Uterus (tissue), 3 donors: ENCODE measurements at regions not wholly inside any gene's neighbourhood (a gene's known extent, or its start where the extent isn't known, plus 50 kb on each side); places are given as distances from the start of the nearest gene placed in this dataset.
A peak's percentile ranks its signal among the peaks of the same experiment; 100 is the strongest.

Source experiments
- DNase-seq, 2 donors: peaks; one replicate each; pipeline ENCODE4 v3.0.0-alpha.2; 2019 to 2020
- H3K27ac ChIP-seq, 2 donors: fragments of 200-600 bp; sonication (generic); 1 replicate in 1 of 2; 2 replicates in 1 of 2; pipeline ENCODE4 v1.5.1; 2016 to 2018
- H3K27me3 ChIP-seq, 2 donors: fragments of 200-600 bp; sonication (generic); one replicate each; pipeline ENCODE4 v1.5.1; 2018 to 2019; ENCODE audit warnings: control low read depth in 1 of 2
- H3K36me3 ChIP-seq, 2 donors: fragments of 200-600 bp; sonication (generic); one replicate each; pipeline ENCODE4 v1.5.1; 2019; ENCODE audit warnings: control low read depth in 1 of 2
- H3K4me1 ChIP-seq, 2 donors: fragments of 200-600 bp; sonication (generic); one replicate each; pipeline ENCODE4 v1.5.1; 2018 to 2019; ENCODE audit warnings: control low read depth in 1 of 2
- H3K4me3 ChIP-seq, 2 donors: fragments of 200-600 bp; sonication (generic); 1 replicate in 1 of 2; 2 replicates in 1 of 2; pipeline ENCODE4 v1.5.1; 2018 to 2019; ENCODE audit warnings: mild to moderate bottlenecking in 1 of 2
- H3K9me3 ChIP-seq, 2 donors: fragments of 200-600 bp; sonication (generic); one replicate each; pipeline ENCODE4 v1.5.1; 2019; ENCODE audit warnings: control low read depth in 1 of 2
- CTCF ChIP-seq, 4 experiments: fragments of 200-600 bp in 2 of 4; fragments of 450-650 bp in 2 of 4; sonication (generic) in 2 of 4; IDR thresholded peaks; one replicate each; pipeline ENCODE4 v1.5.1; 2016 to 2019; ENCODE audit warnings: antibody characterized with exemption in 4 of 4, mild to moderate bottlenecking in 2 of 4, moderate library complexity in 1 of 4
- POLR2A ChIP-seq, 2 donors: fragments of 450-650 bp; IDR thresholded peaks; one replicate each; pipeline ENCODE4 v1.6.1; 2016; ENCODE audit warnings: antibody characterized with exemption in 2 of 2, mild to moderate bottlenecking in 1 of 2, moderate library complexity in 1 of 2
- intact Hi-C: fragments of 100-400 bp; cut with DNase I; formaldehyde crosslinking; loops from one replicate; pipeline ENCODE4 v1.15.1; 2023; ENCODE audit warnings: low total_unique reads
- donor health status: DM: yes; HTN: yes; CAD: no.

- Histone ChIP-seq H3K4me1 (peaks cover 0 to 9% of the 10 kb centered on the region in 2 donors), H3K9me3 (no peaks in the 10 kb centered on the region), H3K4me3 (no peak overlapping the region), H3K27ac (peak overlapping the region; percentile 68 to 87), H3K36me3 (no peaks in the 10 kb centered on the region), H3K27me3 (no peaks in the 10 kb centered on the region)
- no peak for DNase-seq
- intact Hi-C loops: no loop called here
- TF ChIP-seq CTCF (IDR thresholded peaks at IDR 0.05) (no peak), POLR2A (IDR thresholded peaks at IDR 0.05) (no peak)
These were observed 195.0 kb upstream of the SVIL start for GRCh38 chr10:29829776-29830175.

- no peaks in the 10 kb centered on the region for H3K27me3 ChIP-seq
- peaks cover 0 to 10% of the 10 kb centered on the region in 2 donors for H3K4me1 ChIP-seq
- DNase-seq: no peak
- peak overlapping the region; percentile 68 to 87 for H3K27ac ChIP-seq
- no peaks in the 10 kb centered on the region for H3K9me3 ChIP-seq
- intact Hi-C loops: no loop called here
- H3K36me3 ChIP-seq: no peaks in the 10 kb centered on the region
- no peak for TF ChIP-seq CTCF (IDR thresholded peaks at IDR 0.05)
- TF ChIP-seq POLR2A (IDR thresholded peaks at IDR 0.05): no peak
- H3K4me3 ChIP-seq: no peak overlapping the region
These were observed 194.2 kb upstream of the SVIL start for GRCh38 chr10:29828956-29829355.

GRCh38 chr10:29828440-29828894, 193.7 kb upstream of the SVIL start:
- peak overlapping the region; percentile 68 to 87 for H3K27ac ChIP-seq
- no peaks in the 10 kb centered on the region for H3K36me3 ChIP-seq
- H3K9me3 ChIP-seq: no peaks in the 10 kb centered on the region
- DNase-seq: peak; percentile 51 to 64
- H3K4me1 ChIP-seq: peaks cover 0 to 12% of the 10 kb centered on the region in 2 donors
- TF ChIP-seq POLR2A (IDR thresholded peaks at IDR 0.05): no peak
- TF ChIP-seq CTCF (IDR thresholded peaks at IDR 0.05): no peak
- intact Hi-C loops: no loop called here
- H3K4me3 ChIP-seq: no peak overlapping the region
- H3K27me3 ChIP-seq: no peaks in the 10 kb centered on the region

- no peak for TF ChIP-seq POLR2A (IDR thresholded peaks at IDR 0.05)
- no peak for TF ChIP-seq CTCF (IDR thresholded peaks at IDR 0.05)
- intact Hi-C loops: no loop called here
- Histone ChIP-seq H3K36me3 (no peaks in the 10 kb centered on the region), H3K27me3 (no peaks in the 10 kb centered on the region), H3K9me3 (no peaks in the 10 kb centered on the region), H3K4me1 (peaks cover 0 to 12% of the 10 kb centered on the region in 2 donors), H3K4me3 (no peak overlapping the region), H3K27ac (peak overlapping the region; percentile 1 to 87)
- DNase-seq: peak in 1 of 2 donors; percentile 13
These were observed 192.7 kb upstream of the SVIL start for GRCh38 chr10:29827512-29827911.

GRCh38 chr10:29826801-29827450, 192.2 kb upstream of the SVIL start:
- Histone ChIP-seq H3K36me3 (no peaks in the 10 kb centered on the region), H3K4me3 (no peak overlapping the region), H3K27me3 (no peaks in the 10 kb centered on the region), H3K9me3 (no peaks in the 10 kb centered on the region), H3K4me1 (peaks cover 0 to 12% of the 10 kb centered on the region in 2 donors), H3K27ac (peak overlapping the region; percentile 1 to 87)
- intact Hi-C loops: no loop called here
- no peak for TF ChIP-seq POLR2A (IDR thresholded peaks at IDR 0.05)
- TF ChIP-seq CTCF (IDR thresholded peaks at IDR 0.05): no peak
- DNase-seq: no peak
